Stimulated activated CD8-positive, alpha-beta memory T cell treated with anti-CD3 and anti-CD28 coated beads, Interleukin-15, amount 100 ng/mL, for 4 hours (primary cell): ENCODE measurements at regions not wholly inside any gene's neighbourhood (a gene's known extent, or its start where the extent isn't known, plus 50 kb on each side); places are given as distances from the start of the nearest gene placed in this dataset.

Experiments used
- DNase-seq, 2 donors: peaks; one replicate each; pipeline ENCODE4 v3.0.0-alpha.2; 2020; ENCODE audit warnings: low read depth in 2 of 2

GRCh38 chr18:37628470-37629220 is 63.0 kb upstream of the CELF4 start:
- DNase-seq, result no peak

GRCh38 chr18:37624318-37624717 is 58.7 kb upstream of the CELF4 start:
- DNase-seq, result no peak

- DNase-seq, result no peak
These were observed 54.4 kb upstream of the CELF4 start for GRCh38 chr18:37619964-37620363.

GRCh38 chr18:37617623-37618022 is 52.0 kb upstream of the CELF4 start:
- DNase-seq, result no peak
